ENCODE measurements at regions not wholly inside any gene's neighbourhood (a gene's known extent, or its start where the extent isn't known, plus 50 kb on each side); places are given as distances from the start of the nearest gene placed in this dataset.

DNA sequence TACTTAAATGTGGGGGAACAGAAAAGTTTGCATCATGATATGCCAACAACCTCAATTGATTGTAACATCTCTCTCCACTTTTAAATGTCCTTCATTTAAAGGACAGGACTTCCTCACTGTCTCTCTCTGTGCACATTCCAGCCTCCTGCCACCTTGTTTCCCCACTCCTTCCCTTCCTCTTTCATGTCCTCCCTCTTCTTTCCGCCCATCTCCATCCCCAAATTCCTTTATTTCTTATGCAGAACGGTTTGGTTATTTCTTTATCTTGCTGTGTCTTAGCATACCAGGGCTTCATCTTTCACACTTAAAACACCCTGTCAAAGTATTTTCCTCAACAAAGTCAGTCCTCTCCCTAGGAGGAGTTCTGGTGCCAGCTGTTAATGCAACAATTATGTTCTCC is 293.8 kb downstream of the NXPE2 start:
- TF ChIP-seq, protein P1, sequence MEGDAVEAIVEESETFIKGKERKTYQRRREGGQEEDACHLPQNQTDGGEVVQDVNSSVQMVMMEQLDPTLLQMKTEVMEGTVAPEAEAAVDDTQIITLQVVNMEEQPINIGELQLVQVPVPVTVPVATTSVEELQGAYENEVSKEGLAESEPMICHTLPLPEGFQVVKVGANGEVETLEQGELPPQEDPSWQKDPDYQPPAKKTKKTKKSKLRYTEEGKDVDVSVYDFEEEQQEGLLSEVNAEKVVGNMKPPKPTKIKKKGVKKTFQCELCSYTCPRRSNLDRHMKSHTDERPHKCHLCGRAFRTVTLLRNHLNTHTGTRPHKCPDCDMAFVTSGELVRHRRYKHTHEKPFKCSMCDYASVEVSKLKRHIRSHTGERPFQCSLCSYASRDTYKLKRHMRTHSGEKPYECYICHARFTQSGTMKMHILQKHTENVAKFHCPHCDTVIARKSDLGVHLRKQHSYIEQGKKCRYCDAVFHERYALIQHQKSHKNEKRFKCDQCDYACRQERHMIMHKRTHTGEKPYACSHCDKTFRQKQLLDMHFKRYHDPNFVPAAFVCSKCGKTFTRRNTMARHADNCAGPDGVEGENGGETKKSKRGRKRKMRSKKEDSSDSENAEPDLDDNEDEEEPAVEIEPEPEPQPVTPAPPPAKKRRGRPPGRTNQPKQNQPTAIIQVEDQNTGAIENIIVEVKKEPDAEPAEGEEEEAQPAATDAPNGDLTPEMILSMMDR (IDR thresholded peaks at IDR 0.05), result no peak
- TF ChIP-seq EZH2 (IDR thresholded peaks at IDR 0.05), result no peak
- TF ChIP-seq EZH2phosphoT487 (IDR thresholded peaks at IDR 0.05), result no peak

Data from neural progenitor cell (in vitro differentiated cells).